HG03354 (cell line): ENCODE measurements at regions not wholly inside any gene's neighbourhood (a gene's known extent, or its start where the extent isn't known, plus 50 kb on each side); places are given as distances from the start of the nearest gene placed in this dataset.

Source experiments
- ATAC-seq: cut with Tn5 transposase; IDR thresholded peaks from one replicate; pipeline ENCODE4 v1.9.1; 2021; ENCODE audit warnings: mild to moderate bottlenecking; ENCODE audit not compliant: unreplicated experiment, poor library complexity, severe bottlenecking

GRCh38 chr5:68515514-68515913, 300.0 kb downstream of the PIK3R1 start:
- ATAC-seq: no peak

DNA sequence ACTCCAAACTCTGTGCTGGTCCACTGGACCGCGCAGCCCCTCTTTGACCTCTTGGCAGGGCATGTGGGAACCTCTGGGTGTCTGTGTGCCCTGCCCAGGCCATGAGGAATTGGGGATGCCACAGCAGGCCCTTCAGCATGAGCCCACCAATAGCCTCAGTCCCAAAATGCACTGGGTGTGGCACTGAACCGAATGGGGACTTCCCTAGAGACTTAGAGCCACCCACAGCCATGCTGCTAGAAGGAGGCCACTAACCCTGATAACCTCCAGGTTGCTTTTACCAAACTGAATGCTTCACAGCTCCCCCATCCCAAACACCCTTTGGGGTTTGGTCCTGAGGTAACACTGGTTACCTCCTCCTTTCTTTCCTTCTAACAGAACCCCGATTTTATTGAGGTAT, 302.7 kb downstream of the PIK3R1 start:
- no peak for ATAC-seq

DNA sequence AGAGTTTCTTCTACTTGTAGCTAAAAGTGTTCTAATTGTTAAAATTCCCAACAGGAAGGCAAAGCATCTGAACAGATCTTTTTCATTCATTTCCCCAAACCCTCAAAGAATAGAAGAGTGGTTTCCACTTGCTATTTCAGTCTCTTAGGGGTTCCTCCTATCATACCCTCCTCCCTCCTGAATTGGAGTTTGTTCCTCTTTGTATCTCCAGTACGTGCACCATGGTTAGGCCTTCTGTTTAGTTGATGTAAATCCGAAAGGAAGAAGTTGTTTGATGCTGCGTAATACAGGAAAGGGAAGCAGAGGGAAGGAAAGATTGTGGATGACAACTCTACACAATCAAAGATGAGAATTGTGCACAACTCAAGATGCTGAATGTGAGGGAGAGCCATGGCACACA, 303.6 kb downstream of the PIK3R1 start:
- no peak for ATAC-seq

DNA sequence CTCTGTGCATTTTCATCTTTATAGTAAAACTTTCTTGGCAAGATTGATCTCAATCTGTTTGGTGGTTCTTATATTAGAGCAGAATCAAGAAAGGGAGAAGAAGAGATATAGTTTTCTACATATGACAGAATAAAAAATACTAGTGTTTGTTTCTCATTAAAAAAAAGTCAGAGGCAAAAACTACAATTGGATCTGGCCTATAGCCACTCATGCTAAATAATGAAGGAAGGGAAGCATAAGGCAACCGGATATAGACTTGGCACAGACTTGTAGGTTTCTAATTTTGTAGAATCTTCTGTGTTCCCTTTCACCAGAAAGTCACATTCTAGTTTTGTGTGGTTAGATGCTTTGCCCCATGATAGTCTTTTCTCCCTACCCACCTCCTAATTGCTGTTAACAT, 306.2 kb downstream of the PIK3R1 start:
- ATAC-seq: no peak

GRCh38 chr5:68522863-68523262, 307.3 kb downstream of the PIK3R1 start:
- no peak for ATAC-seq

- no peak for ATAC-seq
These were observed 313.3 kb downstream of the PIK3R1 start for GRCh38 chr5:68528821-68529273.

DNA sequence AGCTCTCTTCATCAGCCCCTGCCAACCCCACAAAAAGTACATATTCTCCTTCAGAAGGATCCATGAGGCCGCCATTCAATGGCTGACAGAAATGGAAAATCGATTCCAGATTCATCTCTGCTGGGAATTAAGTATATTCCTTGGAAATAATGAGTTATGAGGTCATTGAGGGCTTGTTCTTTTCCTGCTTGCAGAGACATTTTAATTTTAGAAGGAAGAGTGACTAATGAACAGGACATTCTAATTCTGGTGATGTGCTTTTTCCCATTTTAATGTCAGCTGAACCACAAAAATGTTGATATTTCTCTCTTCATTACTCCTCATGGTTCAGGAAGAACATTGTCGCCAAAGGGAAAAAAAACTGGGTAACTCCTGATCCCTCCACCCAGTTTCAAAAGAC, 314.0 kb downstream of the PIK3R1 start:
- ATAC-seq: no peak

- no peak for ATAC-seq
These were observed 316.4 kb downstream of the PIK3R1 start for GRCh38 chr5:68531970-68532369.

GRCh38 chr5:68533051-68533450, 317.5 kb downstream of the PIK3R1 start:
- ATAC-seq: no peak

GRCh38 chr5:68533571-68534084, 318.1 kb downstream of the PIK3R1 start:
- no peak for ATAC-seq

DNA sequence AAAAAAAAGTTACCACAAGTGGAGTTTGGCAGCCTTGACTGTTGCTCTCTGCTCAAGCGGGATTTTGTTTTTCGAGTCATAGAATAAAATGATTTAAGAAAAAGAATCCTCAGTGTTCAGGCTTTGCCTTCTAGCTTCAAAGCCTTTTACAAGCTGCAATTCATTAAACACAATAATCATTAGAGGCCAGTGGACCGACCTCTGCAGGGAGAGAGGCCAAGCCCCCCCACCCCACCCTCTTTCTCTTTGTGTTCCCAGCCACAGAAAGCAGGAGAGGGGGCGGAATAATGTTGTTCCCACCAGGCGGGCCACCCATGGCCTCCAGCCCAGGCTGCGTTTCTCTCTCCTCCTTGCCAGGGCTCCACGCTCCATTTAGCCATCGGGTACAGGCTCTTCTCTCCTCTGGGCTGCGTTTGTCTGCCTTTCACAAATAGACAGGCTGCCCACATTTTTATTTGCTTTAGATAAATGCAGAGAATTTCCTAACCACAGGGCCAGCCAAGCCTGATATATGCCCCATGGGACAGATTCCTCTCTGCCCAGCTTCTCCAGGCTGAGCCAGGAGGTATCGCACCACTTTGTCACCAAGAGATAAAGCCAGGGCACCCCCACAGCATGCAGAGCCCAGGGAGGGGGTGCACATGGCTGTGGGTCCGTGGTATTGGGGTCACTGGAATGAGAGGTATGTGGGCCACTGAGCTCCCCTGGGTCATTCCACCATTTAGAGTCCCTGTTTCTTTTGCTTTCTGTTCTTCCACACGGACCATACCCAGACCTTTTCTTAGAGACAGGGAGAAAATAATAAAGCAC, 318.8 kb downstream of the PIK3R1 start:
- no peak for ATAC-seq

DNA sequence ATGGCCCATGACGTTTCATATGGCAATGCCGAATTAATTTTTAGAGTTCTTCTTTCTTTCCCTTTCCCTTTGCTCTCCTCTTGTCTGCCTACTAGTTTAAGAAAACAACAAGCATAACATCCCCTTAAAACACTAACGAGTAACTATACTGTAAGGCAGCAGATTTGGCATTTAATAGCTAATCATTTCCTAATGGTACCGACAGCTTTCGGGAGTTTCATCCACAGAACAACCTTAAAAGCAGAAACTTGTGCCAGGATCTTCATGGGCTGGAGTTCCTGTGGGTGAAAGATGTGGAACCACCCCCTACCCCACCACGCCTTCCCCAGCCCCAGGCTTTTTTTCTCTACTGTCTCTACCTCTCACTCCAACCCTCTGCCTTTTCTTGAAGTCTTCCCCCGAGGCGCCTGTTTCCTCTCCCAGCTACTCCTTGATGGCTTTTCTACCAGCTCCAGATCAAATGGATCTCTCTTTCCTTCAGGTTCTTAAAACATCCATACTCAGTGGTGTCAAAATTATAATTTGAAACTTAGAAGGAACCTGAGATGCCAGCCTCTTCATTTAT, 319.5 kb downstream of the PIK3R1 start:
- ATAC-seq: no peak

- ATAC-seq: no peak
These were observed 323.4 kb downstream of the PIK3R1 start for GRCh38 chr5:68538814-68539420.

GRCh38 chr5:68540798-68541590, 325.4 kb downstream of the PIK3R1 start:
- no peak for ATAC-seq

DNA sequence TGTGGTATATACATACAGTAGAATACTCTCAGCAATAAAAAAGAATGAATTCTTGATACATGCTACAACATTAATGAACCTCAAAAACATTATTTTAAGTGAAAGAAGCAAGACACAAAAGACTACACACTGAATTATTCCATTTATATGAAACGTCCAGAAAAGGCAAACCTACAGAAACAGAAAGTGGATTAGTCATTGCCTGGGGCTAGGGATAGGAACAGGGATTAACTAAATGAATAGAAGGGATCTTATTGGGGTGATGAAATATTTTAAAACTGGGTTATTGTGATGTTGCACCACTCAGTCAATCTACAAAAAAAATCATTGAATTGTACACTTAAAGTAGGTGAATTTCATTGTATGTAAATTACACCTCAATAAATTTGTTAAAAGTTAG, 326.7 kb downstream of the PIK3R1 start:
- ATAC-seq: no peak

- ATAC-seq: no peak
These were observed 327.7 kb downstream of the PIK3R1 start for GRCh38 chr5:68543212-68543611.

GRCh38 chr5:68544091-68544647, 328.6 kb downstream of the PIK3R1 start:
- ATAC-seq: no peak

- no peak for ATAC-seq
These were observed 329.3 kb downstream of the PIK3R1 start for GRCh38 chr5:68544648-68545552.
